ENCODE measurements at regions not wholly inside any gene's neighbourhood (a gene's known extent, or its start where the extent isn't known, plus 50 kb on each side); places are given as distances from the start of the nearest gene placed in this dataset.
"Not testable (repeated sequence)": the region's sequence is repeated elsewhere in the genome, so short reads cannot be mapped to it uniquely, and the experiment has no call there.

DNA sequence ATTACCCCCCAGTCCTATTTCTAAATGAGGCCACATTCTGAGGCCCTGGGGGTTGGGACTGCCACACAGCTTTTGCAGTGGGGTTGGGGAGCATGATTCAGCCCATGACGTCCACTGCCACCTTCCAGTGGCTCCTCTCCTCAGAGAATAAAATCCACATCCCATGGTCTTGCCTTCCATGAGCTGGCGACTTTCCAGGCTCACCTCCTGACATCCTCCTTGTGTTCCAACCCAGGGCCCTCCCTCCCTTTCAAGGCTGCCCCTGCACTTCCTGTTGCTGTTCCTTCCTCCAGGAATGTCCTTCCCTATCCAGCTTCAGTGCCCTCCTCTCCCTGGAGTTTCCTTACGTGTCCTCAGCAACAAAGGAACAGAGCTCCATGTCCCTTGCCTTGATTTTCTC, 187.3 kb upstream of the ID2 start:
- Histone ChIP-seq H3K36me3 (replicated peaks; ENCODE audit: control insufficient read depth, insufficient read depth, low read length) (no peaks in the 10 kb centered on the region), H3K4me3 (ENCODE audit: insufficient read depth, low read depth, low read length) (no peak overlapping the region), H3K27me3 (ENCODE audit: control insufficient read depth, insufficient read depth, low read length) (no peaks in the 10 kb centered on the region)
- no peak for DNase-seq

- no peaks in the 10 kb centered on the region; the same call in 1 of the 2 replicates for H3K27me3 ChIP-seq (ENCODE audit: control insufficient read depth, insufficient read depth, low read length)
- H3K4me3 ChIP-seq (ENCODE audit: insufficient read depth, low read depth, low read length) = no peak overlapping the region
- no peak for DNase-seq
- H3K36me3 ChIP-seq (replicated peaks; ENCODE audit: control insufficient read depth, insufficient read depth, low read length) = no peaks in the 10 kb centered on the region
These were observed 186.5 kb upstream of the ID2 start for GRCh38 chr2:8495189-8495989.

GRCh38 chr2:8496079-8496478, 185.8 kb upstream of the ID2 start:
- Histone ChIP-seq H3K36me3 (replicated peaks; ENCODE audit: control insufficient read depth, insufficient read depth, low read length) (no peaks in the 10 kb centered on the region), H3K27me3 (ENCODE audit: control insufficient read depth, insufficient read depth, low read length) (no peaks in the 10 kb centered on the region; the same call in 1 of the 2 replicates), H3K4me3 (ENCODE audit: insufficient read depth, low read depth, low read length) (no peak overlapping the region)
- DNase-seq = no peak

DNA sequence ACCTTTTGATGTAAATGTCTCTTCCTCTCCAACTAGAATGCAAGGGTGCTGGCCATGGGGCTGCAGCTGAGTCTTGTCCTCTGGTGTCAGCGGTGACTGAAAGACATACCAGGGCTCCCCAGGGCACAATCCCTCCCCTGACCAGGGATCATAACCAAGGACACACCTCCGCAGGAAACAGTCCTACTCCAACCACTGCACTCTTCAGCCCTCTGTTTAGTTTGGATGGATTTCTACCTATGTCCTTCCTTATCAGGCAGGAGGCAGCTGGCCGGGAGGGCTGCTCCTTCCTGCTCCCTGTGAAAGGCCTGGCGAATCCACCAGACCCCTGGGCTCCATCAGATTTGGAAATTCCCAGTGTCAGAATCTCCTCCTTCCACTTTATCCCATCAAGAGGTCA, 185.2 kb upstream of the ID2 start:
- no peaks in the 10 kb centered on the region for H3K36me3 ChIP-seq (replicated peaks; ENCODE audit: control insufficient read depth, insufficient read depth, low read length)
- no peaks in the 10 kb centered on the region; the same call in 1 of the 2 replicates for H3K27me3 ChIP-seq (ENCODE audit: control insufficient read depth, insufficient read depth, low read length)
- no peak overlapping the region for H3K4me3 ChIP-seq (ENCODE audit: insufficient read depth, low read depth, low read length)
- DNase-seq = no peak

DNA sequence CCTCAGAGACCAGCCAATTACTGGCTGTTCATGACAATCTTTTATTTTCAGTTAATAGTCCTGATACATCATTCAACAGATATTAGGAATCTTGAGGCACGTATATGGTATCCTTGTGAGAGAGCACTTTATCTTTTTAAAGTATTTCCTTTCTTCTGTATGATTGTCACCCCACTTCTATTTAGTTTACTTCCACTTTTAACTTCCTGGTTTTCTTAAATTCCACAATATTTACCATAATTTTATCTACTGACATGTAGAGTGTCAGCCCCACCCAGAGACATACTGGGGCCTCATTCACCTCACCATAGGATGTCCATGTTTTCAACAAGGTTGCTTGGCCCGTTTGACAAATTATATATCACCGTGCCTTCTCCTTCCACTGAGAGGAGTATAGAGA, 182.9 kb upstream of the ID2 start:
- no peak for DNase-seq
- no peaks in the 10 kb centered on the region; the same call in 1 of the 2 replicates for H3K27me3 ChIP-seq (ENCODE audit: control insufficient read depth, insufficient read depth, low read length)
- H3K4me3 ChIP-seq (ENCODE audit: insufficient read depth, low read depth, low read length) = no peak overlapping the region
- no peaks in the 10 kb centered on the region for H3K36me3 ChIP-seq (replicated peaks; ENCODE audit: control insufficient read depth, insufficient read depth, low read length)

DNA sequence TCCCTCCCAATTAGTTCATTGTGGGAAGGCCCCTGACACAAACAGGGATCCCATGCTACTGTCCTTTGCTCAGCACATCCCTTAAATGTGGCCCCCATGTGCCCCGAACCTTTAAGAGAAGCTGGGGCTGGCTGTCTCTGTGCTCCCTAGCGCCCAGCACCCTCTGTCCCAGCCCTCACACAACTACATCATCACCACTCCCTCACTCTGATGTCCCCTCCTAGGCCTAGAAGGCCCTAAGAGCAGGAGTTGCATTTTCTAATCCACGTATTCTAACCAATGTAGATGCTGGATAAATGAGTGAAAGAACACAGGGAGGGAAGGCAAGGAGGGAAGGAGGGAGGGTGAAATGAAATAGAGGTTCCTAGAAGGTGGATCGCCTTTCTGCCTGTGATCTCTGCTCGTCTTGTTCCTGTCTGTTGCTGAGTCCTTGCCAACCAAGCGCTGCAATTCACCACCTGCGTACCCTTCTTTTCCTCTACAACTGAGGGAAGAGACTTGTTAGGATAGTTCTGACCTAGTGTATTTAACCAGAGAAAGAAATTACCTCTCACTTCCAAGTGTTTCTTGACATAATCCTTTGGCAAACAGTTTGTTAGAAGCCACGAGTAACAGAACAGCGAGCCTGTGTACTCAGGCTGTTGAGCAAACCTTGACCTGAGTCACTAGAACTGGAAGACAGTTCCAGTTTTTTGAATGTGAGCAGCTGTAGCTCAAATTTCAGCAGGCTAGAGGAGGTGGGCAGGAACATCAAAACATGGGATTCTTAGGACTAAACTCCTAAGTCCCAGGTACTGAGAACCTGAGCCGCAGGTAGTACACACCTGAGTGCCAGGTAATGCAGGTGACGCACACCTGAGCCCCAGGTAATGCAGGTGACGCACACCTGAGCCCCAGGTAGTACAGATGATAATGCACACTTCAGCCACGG, 181.5 kb upstream of the ID2 start:
- H3K36me3 ChIP-seq (replicated peaks; ENCODE audit: control insufficient read depth, insufficient read depth, low read length) = no peaks in the 10 kb centered on the region
- DNase-seq = no peak
- no peaks in the 10 kb centered on the region; the same call in 1 of the 2 replicates for H3K27me3 ChIP-seq (ENCODE audit: control insufficient read depth, insufficient read depth, low read length)
- H3K4me3 ChIP-seq (ENCODE audit: insufficient read depth, low read depth, low read length) = no peak overlapping the region

DNA sequence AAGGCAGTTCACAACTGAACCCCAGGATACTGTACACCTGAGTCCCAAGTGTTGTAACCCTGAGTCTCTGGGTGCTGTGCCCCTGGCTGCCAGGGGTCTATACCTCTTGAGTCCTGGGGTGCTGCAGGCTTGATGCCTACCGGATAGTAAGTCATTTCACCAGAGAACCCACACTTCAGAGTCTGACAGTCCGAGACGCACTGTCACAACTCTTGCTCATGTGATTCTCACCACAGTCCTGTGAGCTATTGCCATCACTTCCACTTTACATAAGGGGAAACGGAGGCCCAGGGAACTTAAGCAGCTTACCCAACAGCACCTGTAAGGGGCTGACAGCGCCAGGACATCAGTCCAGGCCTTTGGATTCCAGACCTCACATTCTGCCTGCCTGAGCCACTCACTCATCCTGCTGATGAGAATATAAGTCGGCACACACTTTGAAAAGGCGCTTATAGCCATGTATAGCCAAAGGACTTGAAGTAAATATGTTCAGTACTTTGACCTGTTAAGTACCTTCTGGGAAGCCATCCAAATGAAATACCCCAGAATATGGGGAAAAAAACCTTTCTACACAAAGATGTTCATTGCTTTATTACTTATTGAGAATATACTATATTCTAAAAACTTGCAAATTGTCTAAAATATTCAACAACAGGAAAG, 180.7 kb upstream of the ID2 start:
- no peak overlapping the region for H3K4me3 ChIP-seq (ENCODE audit: insufficient read depth, low read depth, low read length)
- DNase-seq = no peak
- no peaks in the 10 kb centered on the region for H3K36me3 ChIP-seq (replicated peaks; ENCODE audit: control insufficient read depth, insufficient read depth, low read length)
- H3K27me3 ChIP-seq (ENCODE audit: control insufficient read depth, insufficient read depth, low read length) = no peaks in the 10 kb centered on the region; the same call in 1 of the 2 replicates

DNA sequence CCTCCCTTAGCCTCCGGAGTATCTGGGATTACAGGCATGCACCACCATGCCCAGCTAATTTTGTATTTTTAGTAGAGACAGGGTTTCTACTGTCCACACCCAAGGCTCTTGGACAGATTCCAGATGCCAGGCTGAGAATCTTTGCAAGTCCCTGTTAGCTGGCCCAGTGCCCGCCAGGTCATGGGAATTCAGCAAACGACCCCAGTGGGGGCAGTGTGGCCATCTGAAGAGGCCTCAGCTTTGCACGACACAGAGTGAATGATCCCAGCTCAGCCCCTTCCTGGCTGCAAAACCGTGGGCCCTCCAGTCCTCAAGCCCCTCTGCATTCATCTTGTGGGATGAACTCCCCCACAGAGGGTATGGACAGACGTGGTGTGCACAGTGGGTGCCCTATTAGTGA, 179.5 kb upstream of the ID2 start:
- H3K36me3 ChIP-seq (replicated peaks; ENCODE audit: control insufficient read depth, insufficient read depth, low read length) = no peaks in the 10 kb centered on the region
- no peak for DNase-seq
- no peaks in the 10 kb centered on the region; the same call in 1 of the 2 replicates for H3K27me3 ChIP-seq (ENCODE audit: control insufficient read depth, insufficient read depth, low read length)
- H3K4me3 ChIP-seq (ENCODE audit: insufficient read depth, low read depth, low read length) = no peak overlapping the region

DNA sequence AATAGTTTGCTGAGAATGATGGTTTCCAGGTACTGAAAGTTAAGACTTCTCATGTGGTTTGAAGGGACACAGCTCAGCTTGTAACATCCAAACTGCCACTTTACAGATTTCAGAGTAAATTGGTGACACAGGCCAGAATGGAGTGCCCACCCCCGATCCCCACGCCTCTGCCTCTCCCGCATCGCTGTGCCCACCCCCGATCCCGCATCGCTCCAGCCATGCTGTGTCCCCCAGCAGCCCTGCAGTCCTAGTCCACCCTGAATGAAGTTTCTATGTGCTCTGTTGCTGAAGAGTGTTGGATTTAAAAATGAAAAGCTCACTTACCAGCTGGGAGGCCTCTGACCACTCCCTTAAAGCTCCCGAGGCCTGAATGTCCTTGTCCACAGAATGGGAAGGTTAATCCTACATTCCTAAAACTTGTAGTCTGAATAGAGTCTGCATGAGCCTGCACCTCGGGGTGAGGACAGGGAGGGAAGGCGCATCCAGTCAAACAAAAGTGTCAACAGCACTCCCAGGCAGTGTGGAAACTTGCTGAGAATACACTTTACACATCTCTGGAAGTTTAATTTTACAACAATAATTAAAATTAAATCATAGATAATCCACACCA, 176.4 kb upstream of the ID2 start:
- Histone ChIP-seq H3K4me3 (ENCODE audit: insufficient read depth, low read depth, low read length) (no peak overlapping the region), H3K36me3 (replicated peaks; ENCODE audit: control insufficient read depth, insufficient read depth, low read length) (no peaks in the 10 kb centered on the region)
- no peak for DNase-seq

GRCh38 chr2:8506746-8507145, 175.1 kb upstream of the ID2 start:
- Histone ChIP-seq H3K4me3 (ENCODE audit: insufficient read depth, low read depth, low read length) (no peak overlapping the region), H3K27me3 (ENCODE audit: control insufficient read depth, insufficient read depth, low read length) (no peaks in the 10 kb centered on the region), H3K36me3 (replicated peaks; ENCODE audit: control insufficient read depth, insufficient read depth, low read length) (no peaks in the 10 kb centered on the region)
- DNase-seq = no peak

More for the DNA sequence above, 176.4 kb upstream of the ID2 start:
- H3K27me3 ChIP-seq (ENCODE audit: control insufficient read depth, insufficient read depth, low read length) = no peaks in the 10 kb centered on the region

DNA sequence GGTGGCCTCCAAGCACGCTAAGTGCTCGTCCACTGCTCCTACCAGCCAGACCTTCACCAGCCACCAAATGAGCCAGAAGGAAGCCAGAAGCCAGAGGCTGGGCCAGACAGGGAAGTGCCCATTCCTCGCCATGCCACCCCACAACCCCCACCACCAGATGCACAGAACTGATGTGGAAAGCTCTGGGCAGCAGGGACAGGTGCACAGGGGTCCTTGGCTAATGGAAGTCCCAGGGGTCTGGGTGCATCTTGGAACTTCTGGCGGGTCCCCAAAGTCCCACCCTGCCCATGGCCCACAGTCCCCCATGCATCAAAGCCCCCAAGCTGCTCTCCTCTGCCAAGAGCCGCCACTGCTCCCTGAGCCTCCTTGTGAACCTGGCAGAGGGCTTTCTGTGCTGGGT, 173.1 kb upstream of the ID2 start:
- Histone ChIP-seq H3K36me3 (replicated peaks; ENCODE audit: control insufficient read depth, insufficient read depth, low read length) (no peaks in the 10 kb centered on the region), H3K27me3 (ENCODE audit: control insufficient read depth, insufficient read depth, low read length) (no peaks in the 10 kb centered on the region), H3K4me3 (ENCODE audit: insufficient read depth, low read depth, low read length) (no peak overlapping the region)
- no peak for DNase-seq

DNA sequence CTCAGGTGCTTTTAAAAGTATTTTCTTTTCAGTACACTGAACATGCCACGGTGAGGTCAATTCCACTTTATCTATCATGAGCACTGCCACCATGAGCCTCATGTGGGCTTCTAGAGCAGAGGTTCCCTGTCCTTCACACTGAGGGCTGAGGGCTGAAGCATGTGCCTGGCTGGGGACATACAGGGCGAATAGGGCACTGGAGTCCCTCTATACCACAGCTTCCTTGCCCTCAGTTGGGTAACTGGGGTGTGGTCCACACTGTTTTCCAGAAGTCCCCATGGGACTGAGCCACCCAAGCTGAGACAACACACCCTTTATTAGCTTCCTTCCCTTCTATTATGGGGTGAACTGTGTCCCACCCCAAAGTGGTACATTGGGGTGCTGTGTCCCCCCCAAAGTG, 172.2 kb upstream of the ID2 start:
- Histone ChIP-seq H3K4me3 (ENCODE audit: insufficient read depth, low read depth, low read length) (no peak overlapping the region), H3K27me3 (ENCODE audit: control insufficient read depth, insufficient read depth, low read length) (no peaks in the 10 kb centered on the region), H3K36me3 (replicated peaks; ENCODE audit: control insufficient read depth, insufficient read depth, low read length) (no peaks in the 10 kb centered on the region)
- no peak for DNase-seq

- not testable (repeated sequence) for H3K4me3 ChIP-seq (ENCODE audit: insufficient read depth, low read depth, low read length); DNase-seq; H3K27me3 ChIP-seq (ENCODE audit: control insufficient read depth, insufficient read depth, low read length); H3K36me3 ChIP-seq (replicated peaks; ENCODE audit: control insufficient read depth, insufficient read depth, low read length)
These were observed 171.8 kb upstream of the ID2 start for GRCh38 chr2:8510055-8510454.

DNA sequence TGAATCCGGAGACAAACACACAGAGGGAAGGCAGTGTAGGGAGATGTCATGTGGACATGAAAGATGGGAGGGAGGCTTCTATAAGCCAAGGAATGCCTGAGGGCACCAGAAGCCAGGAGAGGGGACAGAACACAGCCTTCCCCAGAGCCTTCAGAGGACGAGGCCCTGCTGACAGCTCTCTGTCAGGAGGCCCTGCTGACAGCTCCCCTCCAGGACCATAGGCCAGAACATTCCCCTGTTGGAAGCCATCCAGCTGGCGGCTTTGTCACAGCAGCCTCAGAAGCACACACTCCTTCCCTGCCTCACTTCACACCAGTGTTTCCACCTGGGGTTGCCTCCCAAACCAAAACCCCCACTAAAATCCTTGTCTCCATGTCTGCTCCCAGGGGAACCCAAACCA, 171.3 kb upstream of the ID2 start:
- Histone ChIP-seq H3K27me3 (ENCODE audit: control insufficient read depth, insufficient read depth, low read length) (no peaks in the 10 kb centered on the region), H3K36me3 (replicated peaks; ENCODE audit: control insufficient read depth, insufficient read depth, low read length) (no peaks in the 10 kb centered on the region), H3K4me3 (ENCODE audit: insufficient read depth, low read depth, low read length) (no peak overlapping the region)
- no peak for DNase-seq
